WTC11 (cell line): ENCODE measurements at regions not wholly inside any gene's neighbourhood (a gene's known extent, or its start where the extent isn't known, plus 50 kb on each side); places are given as distances from the start of the nearest gene placed in this dataset.

Experiments used
- ATAC-seq: fragments of 200-7000 bp; cut with Tn5 transposase; 2 replicates; pipeline ENCODE4 v1.10.0; 2021; ENCODE audit warnings: mild to moderate bottlenecking, moderate library complexity
- CTCF ChIA-PET: fragments of 300-600 bp; sonication (Branson Sonifier 250); formaldehyde crosslinking; loops from one replicate; lab custom pipeline; 2021; ENCODE audit warnings: antibody characterized with exemption; lab: Charles Lee
- POLR2A ChIA-PET: fragments of 350-600 bp; sonication (Branson Sonifier 250); formaldehyde crosslinking; loops from one replicate; lab custom pipeline; 2021; ENCODE audit warnings: antibody characterized with exemption; lab: Charles Lee
- DNase-seq: peaks from one replicate; pipeline ENCODE4 v3.0.0; 2021; ENCODE audit warnings: low spot score
- H3K27ac Mint-ChIP-seq: 2 replicates; pipeline ENCODE4 v1.8.0; 2021; ENCODE audit warnings: mixed read lengths
- H3K27me3 Mint-ChIP-seq: 2 replicates; pipeline ENCODE4 v1.8.0; 2021; ENCODE audit warnings: low read depth, mild to moderate bottlenecking, moderate library complexity, mixed read lengths
- H3K36me3 Mint-ChIP-seq: 2 replicates; pipeline ENCODE4 v1.8.0; 2021; ENCODE audit warnings: mixed read lengths
- H3K4me1 Mint-ChIP-seq: 2 replicates; pipeline ENCODE4 v1.8.0; 2022; ENCODE audit warnings: mixed read lengths
- H3K4me3 Mint-ChIP-seq: 2 replicates; pipeline ENCODE4 v1.8.0; 2021; ENCODE audit warnings: mild to moderate bottlenecking, moderate library complexity, mixed read lengths
- H3K9me3 Mint-ChIP-seq: 2 replicates; pipeline ENCODE4 v1.8.0; 2021; ENCODE audit warnings: mixed read lengths
- CREB1 ChIP-seq: sonication (generic); formaldehyde crosslinking; IDR thresholded peaks from 2 replicates; pipeline ENCODE4 v1.8.0; 2023; ENCODE audit warnings: mild to moderate bottlenecking, missing genetic modification reagents
- ELF4 ChIP-seq: sonication (generic); formaldehyde crosslinking; IDR thresholded peaks from 2 replicates; pipeline ENCODE4 v1.8.1; 2022; ENCODE audit warnings: low read depth, mild to moderate bottlenecking, moderate library complexity, missing genetic modification reagents
- EMX1 ChIP-seq: fragments of 250-450 bp; sonication (Bioruptor Pico); IDR thresholded peaks from 2 replicates; pipeline ENCODE4 v1.8.0; 2021; ENCODE audit warnings: mild to moderate bottlenecking
- ESRRA ChIP-seq: sonication (generic); formaldehyde crosslinking; IDR thresholded peaks from 2 replicates; pipeline ENCODE4 v1.8.1; 2022; ENCODE audit warnings: mild to moderate bottlenecking, missing genetic modification reagents, borderline replicate concordance
- GABPB1 ChIP-seq: sonication (generic); formaldehyde crosslinking; IDR thresholded peaks from 2 replicates; pipeline ENCODE4 v1.8.1; 2023; ENCODE audit warnings: mild to moderate bottlenecking, missing genetic modification reagents
- GRHL2 ChIP-seq: fragments of 250-450 bp; sonication (Bioruptor Pico); IDR thresholded peaks from 2 replicates; pipeline ENCODE4 v1.8.0; 2022; ENCODE audit warnings: mild to moderate bottlenecking, moderate library complexity; ENCODE audit not compliant: insufficient replicate concordance, severe bottlenecking
- GTF2I ChIP-seq: fragments of 250-450 bp; sonication (Bioruptor Pico); conservative IDR thresholded peaks from 2 replicates; pipeline ENCODE4 v1.4.0; 2021; ENCODE audit warnings: mild to moderate bottlenecking
- IRF2 ChIP-seq: sonication (generic); formaldehyde crosslinking; IDR thresholded peaks from 2 replicates; pipeline ENCODE4 v1.8.0; 2022; ENCODE audit warnings: low read depth, missing genetic modification reagents, borderline replicate concordance
- MXD4 ChIP-seq: fragments of 250-450 bp; sonication (Bioruptor Pico); IDR thresholded peaks from 2 replicates; pipeline ENCODE4 v1.8.0; 2021; ENCODE audit warnings: mild to moderate bottlenecking, moderate library complexity, borderline replicate concordance
- NFATC4 ChIP-seq: fragments of 250-450 bp; sonication (Bioruptor Pico); IDR thresholded peaks from 2 replicates; pipeline ENCODE4 v1.9.0; 2021; ENCODE audit warnings: mild to moderate bottlenecking
- RORB ChIP-seq: fragments of 250-450 bp; sonication (Bioruptor Pico); IDR thresholded peaks from 2 replicates; pipeline ENCODE4 v1.9.0; 2021; ENCODE audit warnings: mild to moderate bottlenecking
- SMAD4 ChIP-seq: sonication (generic); formaldehyde crosslinking; IDR thresholded peaks from 2 replicates; pipeline ENCODE4 v1.8.0; 2022; ENCODE audit warnings: mild to moderate bottlenecking, missing genetic modification reagents
- SOX15 ChIP-seq: fragments of 250-450 bp; sonication (Bioruptor Pico); IDR thresholded peaks from 2 replicates; pipeline ENCODE4 v1.9.0; 2021; ENCODE audit warnings: mild to moderate bottlenecking
- SP1 ChIP-seq: sonication (generic); formaldehyde crosslinking; conservative IDR thresholded peaks from 2 replicates; pipeline ENCODE4 v1.8.1; 2022; ENCODE audit warnings: missing genetic modification reagents
- TCF7 ChIP-seq: sonication (generic); formaldehyde crosslinking; IDR thresholded peaks from 2 replicates; pipeline ENCODE4 v1.8.0; 2022; ENCODE audit warnings: mild to moderate bottlenecking, low read depth, missing genetic modification reagents, moderate library complexity
- ZBTB21 ChIP-seq: sonication (generic); formaldehyde crosslinking; IDR thresholded peaks from 2 replicates; pipeline ENCODE4 v1.8.1; 2023; ENCODE audit warnings: mild to moderate bottlenecking, missing genetic modification reagents, borderline replicate concordance
- ZNF121 ChIP-seq: sonication (generic); formaldehyde crosslinking; IDR thresholded peaks from 2 replicates; pipeline ENCODE4 v1.8.0; 2023; ENCODE audit warnings: missing genetic modification reagents
- ZNF317 ChIP-seq: sonication (generic); formaldehyde crosslinking; IDR thresholded peaks from 2 replicates; pipeline ENCODE4 v1.8.1; 2023; ENCODE audit warnings: low read depth, mild to moderate bottlenecking, moderate library complexity, missing genetic modification reagents, borderline replicate concordance
- ZNF396 ChIP-seq: fragments of 250-450 bp; sonication (Bioruptor Pico); IDR thresholded peaks from 2 replicates; pipeline ENCODE4 v1.8.0; 2021; ENCODE audit warnings: mild to moderate bottlenecking, moderate library complexity, borderline replicate concordance
- ZNF423 ChIP-seq: fragments of 250-450 bp; sonication (Bioruptor Pico); IDR thresholded peaks from 2 replicates; pipeline ENCODE4 v2.1.2; 2022; ENCODE audit warnings: mild to moderate bottlenecking, moderate library complexity
- ZNF671 ChIP-seq: fragments of 250-450 bp; sonication (Bioruptor Pico); IDR thresholded peaks from 2 replicates; pipeline ENCODE4 v1.8.0; 2021; ENCODE audit warnings: mild to moderate bottlenecking
- TF ChIP-seq, protein P1 (sequence below): sonication (generic); formaldehyde crosslinking; IDR thresholded peaks from 2 replicates; pipeline ENCODE4 v1.8.1; 2022; ENCODE audit warnings: mild to moderate bottlenecking, moderate library complexity, missing genetic modification reagents
- TF ChIP-seq, protein P2 (sequence below): sonication (generic); formaldehyde crosslinking; IDR thresholded peaks from 2 replicates; pipeline ENCODE4 v1.8.1; 2023; ENCODE audit warnings: mild to moderate bottlenecking, missing genetic modification reagents, moderate library complexity
- TF ChIP-seq, protein P3 (sequence below): sonication (generic); formaldehyde crosslinking; IDR thresholded peaks from 2 replicates; pipeline ENCODE4 v1.8.0; 2022; ENCODE audit warnings: mild to moderate bottlenecking, missing genetic modification reagents
- TF ChIP-seq, protein P4 (sequence below): sonication (generic); formaldehyde crosslinking; IDR thresholded peaks from 2 replicates; pipeline ENCODE4 v1.8.1; 2023; ENCODE audit warnings: mild to moderate bottlenecking, moderate library complexity, missing genetic modification reagents
- TF ChIP-seq, protein P5 (sequence below): sonication (generic); formaldehyde crosslinking; IDR thresholded peaks from 2 replicates; pipeline ENCODE4 v1.8.1; 2022; ENCODE audit warnings: low read depth, missing genetic modification reagents, borderline replicate concordance
- TF ChIP-seq, protein P6 (sequence below): fragments of 250-450 bp; sonication (Bioruptor Pico); IDR thresholded peaks from 2 replicates; pipeline ENCODE4 v1.9.0; 2021; ENCODE audit warnings: moderate library complexity, mild to moderate bottlenecking, inconsistent platforms, borderline replicate concordance
- TF ChIP-seq, protein P7 (sequence below): sonication (generic); formaldehyde crosslinking; conservative IDR thresholded peaks from 2 replicates; pipeline ENCODE4 v1.8.1; 2022; ENCODE audit warnings: mild to moderate bottlenecking, missing genetic modification reagents
- TF ChIP-seq, protein P8 (sequence below): sonication (generic); formaldehyde crosslinking; IDR thresholded peaks from 2 replicates; pipeline ENCODE4 v1.8.1; 2023; ENCODE audit warnings: mild to moderate bottlenecking, missing genetic modification reagents

DNA sequence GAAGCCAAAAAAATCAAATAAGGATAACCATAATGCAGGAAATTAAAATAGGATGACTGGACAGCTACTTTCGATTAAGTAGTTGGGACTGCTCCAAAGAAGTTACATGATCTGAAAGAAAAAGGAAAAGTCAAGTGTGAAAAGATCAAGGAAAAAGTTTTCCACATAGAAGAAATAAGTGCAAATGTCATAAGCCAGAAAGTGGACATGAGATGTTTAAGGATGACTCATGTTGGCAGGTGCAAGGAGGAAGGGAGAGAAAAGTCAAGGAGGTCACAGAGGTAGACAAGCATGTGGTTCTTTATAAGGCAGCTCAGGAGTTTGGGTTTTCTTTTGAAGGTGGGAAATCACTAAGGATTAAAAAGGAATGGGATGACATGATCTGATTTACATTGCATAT, 89.8 kb upstream of the GPRIN3 start:
- Mint-ChIP-seq H3K27ac (no peak overlapping the region), H3K4me3 (no peak overlapping the region), H3K27me3 (no peaks in the 10 kb centered on the region), H3K9me3 (no peaks in the 10 kb centered on the region), H3K4me1 (no peaks in the 10 kb centered on the region), H3K36me3 (no peaks in the 10 kb centered on the region)
- CTCF ChIA-PET, result no interaction called here
- POLR2A ChIA-PET, result no interaction called here
- ATAC-seq, result no peak
- TF ChIP-seq NFATC4, result no peak
- no peak for TF ChIP-seq ZNF121 (CRISPR knock-in tag)
- TF ChIP-seq SOX15 (CRISPR knock-in tag), result no peak
- TF ChIP-seq, protein P1, sequence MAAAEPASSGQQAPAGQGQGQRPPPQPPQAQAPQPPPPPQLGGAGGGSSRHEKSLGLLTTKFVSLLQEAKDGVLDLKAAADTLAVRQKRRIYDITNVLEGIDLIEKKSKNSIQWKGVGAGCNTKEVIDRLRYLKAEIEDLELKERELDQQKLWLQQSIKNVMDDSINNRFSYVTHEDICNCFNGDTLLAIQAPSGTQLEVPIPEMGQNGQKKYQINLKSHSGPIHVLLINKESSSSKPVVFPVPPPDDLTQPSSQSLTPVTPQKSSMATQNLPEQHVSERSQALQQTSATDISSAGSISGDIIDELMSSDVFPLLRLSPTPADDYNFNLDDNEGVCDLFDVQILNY, result no peak
- TF ChIP-seq ESRRA (CRISPR knock-in tag), result no peak
- TF ChIP-seq, protein P2, sequence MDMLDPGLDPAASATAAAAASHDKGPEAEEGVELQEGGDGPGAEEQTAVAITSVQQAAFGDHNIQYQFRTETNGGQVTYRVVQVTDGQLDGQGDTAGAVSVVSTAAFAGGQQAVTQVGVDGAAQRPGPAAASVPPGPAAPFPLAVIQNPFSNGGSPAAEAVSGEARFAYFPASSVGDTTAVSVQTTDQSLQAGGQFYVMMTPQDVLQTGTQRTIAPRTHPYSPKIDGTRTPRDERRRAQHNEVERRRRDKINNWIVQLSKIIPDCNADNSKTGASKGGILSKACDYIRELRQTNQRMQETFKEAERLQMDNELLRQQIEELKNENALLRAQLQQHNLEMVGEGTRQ (CRISPR knock-in tag), result no peak
- TF ChIP-seq ZNF396 (CRISPR knock-in tag), result no peak
- TF ChIP-seq SMAD4, result no peak
- no peak for TF ChIP-seq GABPB1 (CRISPR knock-in tag)
- no peak for TF ChIP-seq SP1 (CRISPR knock-in tag)
- no peak for TF ChIP-seq TCF7 (CRISPR knock-in tag)
- TF ChIP-seq ELF4 (CRISPR knock-in tag), result no peak
- TF ChIP-seq EMX1, result no peak
- TF ChIP-seq, protein P3, sequence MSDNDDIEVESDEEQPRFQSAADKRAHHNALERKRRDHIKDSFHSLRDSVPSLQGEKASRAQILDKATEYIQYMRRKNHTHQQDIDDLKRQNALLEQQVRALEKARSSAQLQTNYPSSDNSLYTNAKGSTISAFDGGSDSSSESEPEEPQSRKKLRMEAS (CRISPR knock-in tag), result no peak
- TF ChIP-seq GTF2I (CRISPR knock-in tag), result no peak
- TF ChIP-seq ZBTB21 (CRISPR knock-in tag), result no peak
- TF ChIP-seq, protein P4, sequence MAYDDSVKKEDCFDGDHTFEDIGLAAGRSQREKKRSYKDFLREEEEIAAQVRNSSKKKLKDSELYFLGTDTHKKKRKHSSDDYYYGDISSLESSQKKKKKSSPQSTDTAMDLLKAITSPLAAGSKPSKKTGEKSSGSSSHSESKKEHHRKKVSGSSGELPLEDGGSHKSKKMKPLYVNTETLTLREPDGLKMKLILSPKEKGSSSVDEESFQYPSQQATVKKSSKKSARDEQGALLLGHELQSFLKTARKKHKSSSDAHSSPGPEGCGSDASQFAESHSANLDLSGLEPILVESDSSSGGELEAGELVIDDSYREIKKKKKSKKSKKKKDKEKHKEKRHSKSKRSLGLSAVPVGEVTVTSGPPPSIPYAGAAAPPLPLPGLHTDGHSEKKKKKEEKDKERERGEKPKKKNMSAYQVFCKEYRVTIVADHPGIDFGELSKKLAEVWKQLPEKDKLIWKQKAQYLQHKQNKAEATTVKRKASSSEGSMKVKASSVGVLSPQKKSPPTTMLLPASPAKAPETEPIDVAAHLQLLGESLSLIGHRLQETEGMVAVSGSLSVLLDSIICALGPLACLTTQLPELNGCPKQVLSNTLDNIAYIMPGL, result no peak
- no peak for TF ChIP-seq MXD4 (CRISPR knock-in tag)
- no peak for TF ChIP-seq IRF2 (CRISPR knock-in tag)
- TF ChIP-seq CREB1 (CRISPR knock-in tag), result no peak
- no peak for DNase-seq

DNA sequence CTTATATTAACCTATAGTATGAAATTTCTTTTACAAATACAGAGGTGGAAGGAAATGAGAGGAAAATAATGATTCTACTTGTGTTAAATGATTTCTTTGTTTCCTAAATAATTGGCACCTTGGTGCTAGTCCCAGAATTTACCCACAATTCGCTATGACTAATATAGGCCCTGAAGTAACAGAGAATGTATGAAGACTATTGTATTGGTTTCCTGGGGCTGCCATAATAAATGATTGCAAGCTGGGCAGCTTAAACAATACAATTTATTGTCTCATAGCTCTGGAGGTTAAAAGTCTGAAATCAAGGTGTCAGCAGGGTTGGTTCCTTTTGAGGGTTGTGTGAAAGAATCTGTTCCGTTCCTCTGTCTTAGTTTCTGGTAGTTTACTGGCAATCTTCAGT, 74.8 kb upstream of the GPRIN3 start:
- POLR2A ChIA-PET, result no interaction called here
- CTCF ChIA-PET, result no interaction called here
- Mint-ChIP-seq H3K36me3 (no peaks in the 10 kb centered on the region), H3K9me3 (peaks cover 34% of the 10 kb centered on the region), H3K27me3 (no peaks in the 10 kb centered on the region), H3K27ac (no peak overlapping the region), H3K4me3 (no peak overlapping the region), H3K4me1 (no peaks in the 10 kb centered on the region)
- DNase-seq (no peak), ATAC-seq (no peak)
- TF ChIP-seq, protein P5, sequence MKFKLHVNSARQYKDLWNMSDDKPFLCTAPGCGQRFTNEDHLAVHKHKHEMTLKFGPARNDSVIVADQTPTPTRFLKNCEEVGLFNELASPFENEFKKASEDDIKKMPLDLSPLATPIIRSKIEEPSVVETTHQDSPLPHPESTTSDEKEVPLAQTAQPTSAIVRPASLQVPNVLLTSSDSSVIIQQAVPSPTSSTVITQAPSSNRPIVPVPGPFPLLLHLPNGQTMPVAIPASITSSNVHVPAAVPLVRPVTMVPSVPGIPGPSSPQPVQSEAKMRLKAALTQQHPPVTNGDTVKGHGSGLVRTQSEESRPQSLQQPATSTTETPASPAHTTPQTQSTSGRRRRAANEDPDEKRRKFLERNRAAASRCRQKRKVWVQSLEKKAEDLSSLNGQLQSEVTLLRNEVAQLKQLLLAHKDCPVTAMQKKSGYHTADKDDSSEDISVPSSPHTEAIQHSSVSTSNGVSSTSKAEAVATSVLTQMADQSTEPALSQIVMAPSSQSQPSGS (CRISPR knock-in tag), result no peak
- TF ChIP-seq ZNF423 (CRISPR knock-in tag) (no peak), MXD4 (CRISPR knock-in tag) (no peak), ZNF317 (CRISPR knock-in tag) (no peak), ZNF396 (CRISPR knock-in tag) (no peak), GRHL2 (CRISPR knock-in tag) (no peak), ZNF671 (no peak), RORB (CRISPR knock-in tag) (no peak)
- TF ChIP-seq, protein P6, sequence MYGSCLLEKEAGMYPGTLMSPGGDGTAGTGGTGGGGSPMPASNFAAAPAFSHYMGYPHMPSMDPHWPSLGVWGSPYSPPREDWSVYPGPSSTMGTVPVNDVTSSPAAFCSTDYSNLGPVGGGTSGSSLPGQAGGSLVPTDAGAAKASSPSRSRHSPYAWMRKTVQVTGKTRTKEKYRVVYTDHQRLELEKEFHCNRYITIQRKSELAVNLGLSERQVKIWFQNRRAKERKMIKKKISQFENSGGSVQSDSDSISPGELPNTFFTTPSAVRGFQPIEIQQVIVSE (CRISPR knock-in tag), result no peak
- TF ChIP-seq, protein P7, sequence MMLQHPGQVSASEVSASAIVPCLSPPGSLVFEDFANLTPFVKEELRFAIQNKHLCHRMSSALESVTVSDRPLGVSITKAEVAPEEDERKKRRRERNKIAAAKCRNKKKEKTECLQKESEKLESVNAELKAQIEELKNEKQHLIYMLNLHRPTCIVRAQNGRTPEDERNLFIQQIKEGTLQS (CRISPR knock-in tag), result no peak
- TF ChIP-seq, protein P2 (CRISPR knock-in tag), result no peak
- TF ChIP-seq, protein P8, sequence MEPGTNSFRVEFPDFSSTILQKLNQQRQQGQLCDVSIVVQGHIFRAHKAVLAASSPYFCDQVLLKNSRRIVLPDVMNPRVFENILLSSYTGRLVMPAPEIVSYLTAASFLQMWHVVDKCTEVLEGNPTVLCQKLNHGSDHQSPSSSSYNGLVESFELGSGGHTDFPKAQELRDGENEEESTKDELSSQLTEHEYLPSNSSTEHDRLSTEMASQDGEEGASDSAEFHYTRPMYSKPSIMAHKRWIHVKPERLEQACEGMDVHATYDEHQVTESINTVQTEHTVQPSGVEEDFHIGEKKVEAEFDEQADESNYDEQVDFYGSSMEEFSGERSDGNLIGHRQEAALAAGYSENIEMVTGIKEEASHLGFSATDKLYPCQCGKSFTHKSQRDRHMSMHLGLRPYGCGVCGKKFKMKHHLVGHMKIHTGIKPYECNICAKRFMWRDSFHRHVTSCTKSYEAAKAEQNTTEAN (CRISPR knock-in tag), result no peak
